H1 (cell line): ENCODE measurements at regions not wholly inside any gene's neighbourhood (a gene's known extent, or its start where the extent isn't known, plus 50 kb on each side); places are given as distances from the start of the nearest gene placed in this dataset.

Experiments
- CTCF ChIA-PET: fragments of 300-600 bp; sonication (Branson Sonifier 250); formaldehyde crosslinking; loops from one replicate; lab custom pipeline; 2021; ENCODE audit not compliant: partially characterized antibody; lab: Charles Lee
- POLR2A ChIA-PET: fragments of 300-600 bp; sonication (Branson Sonifier 250); formaldehyde crosslinking; loops from one replicate; lab custom pipeline; 2021; ENCODE audit warnings: inconsistent platforms; ENCODE audit not compliant: partially characterized antibody; lab: Charles Lee
- DNase-seq, 2 experiments: peaks; one replicate each; pipeline versions ENCODE4 v3.0.0 to v3.0.0-alpha.2; 2010 to 2022; ENCODE audit warnings: low spot score in 2 of 2, low read depth in 1 of 2, mixed read lengths in 1 of 2
- FAIRE-seq: peaks from 2 replicates; lab custom pipeline; 2011; peaks lifted over from hg19 to GRCh38; lab: Jason Lieb, UNC
- H2AFZ ChIP-seq: 2 replicates; pipeline ENCODE4 v1.8.1; 2012; ENCODE audit warnings: low read length, inconsistent platforms
- H2AK5ac ChIP-seq: 2 replicates; pipeline ENCODE4 v1.6.1; 2013; ENCODE audit warnings: low read depth, low read length
- H2BK120ac ChIP-seq: replicated peaks from 2 replicates; pipeline ENCODE3; 2013; ENCODE audit warnings: low read depth, low read length, inconsistent platforms
- H2BK12ac ChIP-seq: 2 replicates; pipeline ENCODE4 v1.6.1; 2013; ENCODE audit warnings: low read depth, low read length
- H2BK15ac ChIP-seq: 2 replicates; pipeline ENCODE4 v1.6.1; 2013; ENCODE audit warnings: low read length
- H2BK20ac ChIP-seq: 2 replicates; pipeline ENCODE4 v1.6.1; 2013; ENCODE audit warnings: low read length
- H2BK5ac ChIP-seq: 2 replicates; pipeline ENCODE4 v1.6.1; 2013; ENCODE audit warnings: low read depth, low read length
- H3K14ac ChIP-seq: 2 replicates; pipeline ENCODE4 v1.6.1; 2013; ENCODE audit warnings: inconsistent platforms; ENCODE audit not compliant: insufficient read length
- H3K18ac ChIP-seq: 2 replicates; pipeline ENCODE4 v1.6.1; 2013; ENCODE audit warnings: low read length; ENCODE audit errors: extremely low read depth
- H3K23ac ChIP-seq: 2 replicates; pipeline ENCODE4 v1.6.1; 2013; ENCODE audit warnings: inconsistent platforms; ENCODE audit not compliant: insufficient read length
- H3K23me2 ChIP-seq: 2 replicates; pipeline ENCODE4 v1.6.1; 2013; ENCODE audit warnings: low read depth, low read length
- H3K27ac ChIP-seq: 2 replicates; pipeline ENCODE4 v1.6.1; 2011; ENCODE audit warnings: low read depth, low read length, inconsistent platforms
- H3K27me3 ChIP-seq, 4 experiments: replicated peaks in 1 of 4; 1 replicate in 1 of 4; 2 replicates in 3 of 4; pipeline versions ENCODE4 v1.6.1 to v1.8.1; 2011 to 2013; ENCODE audit warnings: low read length in 3 of 4, mild to moderate bottlenecking in 3 of 4, inconsistent platforms in 2 of 4, mixed read lengths in 2 of 4, moderate library complexity in 1 of 4; ENCODE audit not compliant: control insufficient read depth in 3 of 4, insufficient read depth in 3 of 4; ENCODE audit errors: extremely low read depth in 1 of 4
- H3K36me3 ChIP-seq, 4 experiments: 2 replicates each; pipeline versions ENCODE4 v1.6.1 to v1.8.1; 2011 to 2013; ENCODE audit warnings: mild to moderate bottlenecking in 4 of 4, low read length in 3 of 4, moderate library complexity in 2 of 4, control low read depth in 1 of 4, inconsistent platforms in 1 of 4; ENCODE audit not compliant: insufficient read depth in 4 of 4, control insufficient read depth in 2 of 4
- H3K4ac ChIP-seq: replicated peaks from 2 replicates; pipeline ENCODE3; 2013; ENCODE audit warnings: low read length, low read depth, mixed read lengths, inconsistent platforms; ENCODE audit not compliant: insufficient read length
- H3K4me1 ChIP-seq, 4 experiments: replicated peaks in 1 of 4; 1 replicate in 1 of 4; 2 replicates in 3 of 4; pipeline versions ENCODE4 v1.6.1 to v1.8.1; 2011 to 2013; ENCODE audit warnings: low read length in 3 of 4, inconsistent platforms in 2 of 4, mixed read lengths in 1 of 4; ENCODE audit not compliant: insufficient read depth in 4 of 4, control insufficient read depth in 3 of 4
- H3K4me2 ChIP-seq, 2 experiments: 2 replicates each; pipeline versions ENCODE4 v1.6.1 to v1.8.1; 2011 to 2013; ENCODE audit warnings: low read depth in 2 of 2, low read length in 2 of 2, control low read depth in 1 of 2, inconsistent platforms in 1 of 2, mild to moderate bottlenecking in 1 of 2; ENCODE audit not compliant: insufficient read depth in 1 of 2
- H3K4me3 ChIP-seq, 4 experiments: fragments of 200-600, 300-600 bp in 1 of 4; sonication (generic), shearing (Covaris generic), sonication (Bioruptor Twin) in 1 of 4; 2 replicates each; pipeline versions ENCODE4 v1.5.1 to v1.8.1; 2011 to 2016; ENCODE audit warnings: low read length in 4 of 4, low read depth in 3 of 4, control low read depth in 2 of 4, inconsistent platforms in 2 of 4, mild to moderate bottlenecking in 2 of 4, mixed read lengths in 1 of 4, moderate library complexity in 1 of 4; ENCODE audit not compliant: insufficient read depth in 2 of 4; ENCODE audit errors: extremely low read depth in 1 of 4
- H3K56ac ChIP-seq: replicated peaks from 2 replicates; pipeline ENCODE3; 2013; ENCODE audit warnings: low read depth, mild to moderate bottlenecking, mixed read lengths, low read length, inconsistent platforms; ENCODE audit not compliant: insufficient read length
- H3K79me1 ChIP-seq: 2 replicates; pipeline ENCODE4 v1.6.1; 2013; ENCODE audit warnings: low read depth, low read length, control low read depth
- H3K79me2 ChIP-seq, 2 experiments: 2 replicates each; pipeline versions ENCODE4 v1.6.1 to v1.8.1; 2012 to 2013; ENCODE audit warnings: low read length in 2 of 2, mild to moderate bottlenecking in 2 of 2, inconsistent platforms in 1 of 2; ENCODE audit not compliant: insufficient read depth in 2 of 2, control insufficient read depth in 1 of 2
- H3K9ac ChIP-seq, 4 experiments: replicated peaks in 1 of 4; 1 replicate in 1 of 4; 2 replicates in 3 of 4; pipeline versions ENCODE4 v1.6.1 to v1.8.1; 2011 to 2013; ENCODE audit warnings: low read depth in 3 of 4, low read length in 3 of 4, control low read depth in 2 of 4, mild to moderate bottlenecking in 2 of 4, moderate library complexity in 2 of 4, inconsistent platforms in 1 of 4; ENCODE audit errors: extremely low read depth in 1 of 4
- H3K9me3 ChIP-seq, 2 experiments: 2 replicates each; pipeline versions ENCODE4 v1.6.1 to v1.8.1; 2012 to 2013; ENCODE audit warnings: mild to moderate bottlenecking in 2 of 2, moderate library complexity in 2 of 2, control low read depth in 1 of 2, inconsistent platforms in 1 of 2, low read depth in 1 of 2, low read length in 1 of 2, mixed read lengths in 1 of 2; ENCODE audit not compliant: insufficient read depth in 2 of 2
- H4K20me1 ChIP-seq, 2 experiments: replicated peaks in 1 of 2; 2 replicates each; pipeline versions ENCODE3 to v1.8.1; 2011 to 2013; ENCODE audit warnings: inconsistent platforms in 2 of 2, low read length in 2 of 2, mild to moderate bottlenecking in 1 of 2; ENCODE audit not compliant: insufficient read depth in 2 of 2, control insufficient read depth in 1 of 2
- H4K5ac ChIP-seq: 2 replicates; pipeline ENCODE4 v1.6.1; 2013; ENCODE audit warnings: low read length, low read depth, mixed read lengths, inconsistent platforms; ENCODE audit not compliant: insufficient read length
- H4K8ac ChIP-seq: 2 replicates; pipeline ENCODE4 v1.8.0; 2013; ENCODE audit warnings: mild to moderate bottlenecking, moderate library complexity, low read length, inconsistent platforms; ENCODE audit not compliant: insufficient read depth; ENCODE audit errors: extremely low read depth
- H4K91ac ChIP-seq: replicated peaks from 2 replicates; pipeline ENCODE3; 2013; ENCODE audit warnings: low read length, mixed read lengths, inconsistent platforms; ENCODE audit not compliant: insufficient read length
- CREB1 ChIP-seq: IDR thresholded peaks from 2 replicates; pipeline ENCODE4 v1.6.1; 2012; ENCODE audit warnings: inconsistent platforms
- EP300 ChIP-seq, 2 experiments: IDR thresholded peaks; 1 replicate in 1 of 2; 2 replicates in 1 of 2; pipeline ENCODE4 v1.6.1; 2011 to 2012; ENCODE audit warnings: low read depth in 2 of 2, low read length in 2 of 2, mild to moderate bottlenecking in 2 of 2, borderline replicate concordance in 1 of 2, inconsistent platforms in 1 of 2, moderate library complexity in 1 of 2
- JUND ChIP-seq: IDR thresholded peaks from 2 replicates; pipeline ENCODE4 v1.6.1; 2011; ENCODE audit warnings: mild to moderate bottlenecking, improper control_type of control experiment, low read length
- RBBP5 ChIP-seq: IDR thresholded peaks from 2 replicates; pipeline ENCODE4 v1.7.1; 2012; ENCODE audit warnings: low read depth, mild to moderate bottlenecking, inconsistent platforms, low read length, moderate library complexity, borderline replicate concordance
- SRF ChIP-seq: IDR thresholded peaks from 2 replicates; pipeline ENCODE4 v1.6.1; 2011; ENCODE audit warnings: mild to moderate bottlenecking, low read depth, low read length, moderate library complexity
- SUZ12 ChIP-seq: fragments of 200-600 bp; sonication (generic); IDR thresholded peaks from 2 replicates; pipeline ENCODE4 v1.6.1; 2012; ENCODE audit warnings: mild to moderate bottlenecking, inconsistent platforms, low read length, moderate library complexity, mixed read lengths
- TF ChIP-seq, protein P1 (sequence below): IDR thresholded peaks from 2 replicates; pipeline ENCODE4 v1.6.1; 2012; ENCODE audit warnings: low read length, inconsistent platforms

GRCh38 chr3:78129707-78130106, 1089.8 kb downstream of the ROBO2 start:
- Histone ChIP-seq H2BK20ac (no peak overlapping the region), H2BK15ac (no peak overlapping the region), H2BK120ac (no peak overlapping the region), H3K14ac (no peak overlapping the region), H3K79me2 (no peaks in the 10 kb centered on the region), H2BK5ac (no peak overlapping the region), H2AK5ac (no peak overlapping the region), H3K4me3 (no peak overlapping the region), H4K8ac (no peak overlapping the region), H4K91ac (no peak overlapping the region), H3K27me3 (no peaks in the 10 kb centered on the region), H3K56ac (no peak overlapping the region), H3K4ac (no peak overlapping the region), H3K18ac (no peak overlapping the region), H3K9me3 (no peaks in the 10 kb centered on the region), H3K23me2 (no peaks in the 10 kb centered on the region), H3K27ac (no peak overlapping the region), H3K23ac (no peak overlapping the region), H3K36me3 (no peaks in the 10 kb centered on the region), H3K79me1 (no peaks in the 10 kb centered on the region), H4K5ac (no peak overlapping the region), H3K4me1 (peaks cover 0 to under 1% (median 0%) of the 10 kb centered on the region in 4 experiments; a peak in 1 of 7 replicates), H3K4me2 (no peak overlapping the region), H3K9ac (no peak overlapping the region), H2AFZ (no peak overlapping the region), H4K20me1 (no peaks in the 10 kb centered on the region), H2BK12ac (no peak overlapping the region)
- CTCF ChIA-PET, result no interaction called here
- TF ChIP-seq JUND (no peak), SRF (no peak), CREB1 (no peak), EP300 (IDR thresholded peaks at IDR 0.05; ENCODE audit: borderline replicate concordance in 1 of 2, low read depth in 2 of 2, low read length in 2 of 2) (no peak), SUZ12 (no peak), RBBP5 (no peak)
- TF ChIP-seq, protein P1, sequence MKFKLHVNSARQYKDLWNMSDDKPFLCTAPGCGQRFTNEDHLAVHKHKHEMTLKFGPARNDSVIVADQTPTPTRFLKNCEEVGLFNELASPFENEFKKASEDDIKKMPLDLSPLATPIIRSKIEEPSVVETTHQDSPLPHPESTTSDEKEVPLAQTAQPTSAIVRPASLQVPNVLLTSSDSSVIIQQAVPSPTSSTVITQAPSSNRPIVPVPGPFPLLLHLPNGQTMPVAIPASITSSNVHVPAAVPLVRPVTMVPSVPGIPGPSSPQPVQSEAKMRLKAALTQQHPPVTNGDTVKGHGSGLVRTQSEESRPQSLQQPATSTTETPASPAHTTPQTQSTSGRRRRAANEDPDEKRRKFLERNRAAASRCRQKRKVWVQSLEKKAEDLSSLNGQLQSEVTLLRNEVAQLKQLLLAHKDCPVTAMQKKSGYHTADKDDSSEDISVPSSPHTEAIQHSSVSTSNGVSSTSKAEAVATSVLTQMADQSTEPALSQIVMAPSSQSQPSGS, result no peak
- DNase-seq (no peak), FAIRE-seq (no peak)
- POLR2A ChIA-PET, result no interaction called here
